ENCODE measurements at regions not wholly inside any gene's neighbourhood (a gene's known extent, or its start where the extent isn't known, plus 50 kb on each side); places are given as distances from the start of the nearest gene placed in this dataset.

DNA sequence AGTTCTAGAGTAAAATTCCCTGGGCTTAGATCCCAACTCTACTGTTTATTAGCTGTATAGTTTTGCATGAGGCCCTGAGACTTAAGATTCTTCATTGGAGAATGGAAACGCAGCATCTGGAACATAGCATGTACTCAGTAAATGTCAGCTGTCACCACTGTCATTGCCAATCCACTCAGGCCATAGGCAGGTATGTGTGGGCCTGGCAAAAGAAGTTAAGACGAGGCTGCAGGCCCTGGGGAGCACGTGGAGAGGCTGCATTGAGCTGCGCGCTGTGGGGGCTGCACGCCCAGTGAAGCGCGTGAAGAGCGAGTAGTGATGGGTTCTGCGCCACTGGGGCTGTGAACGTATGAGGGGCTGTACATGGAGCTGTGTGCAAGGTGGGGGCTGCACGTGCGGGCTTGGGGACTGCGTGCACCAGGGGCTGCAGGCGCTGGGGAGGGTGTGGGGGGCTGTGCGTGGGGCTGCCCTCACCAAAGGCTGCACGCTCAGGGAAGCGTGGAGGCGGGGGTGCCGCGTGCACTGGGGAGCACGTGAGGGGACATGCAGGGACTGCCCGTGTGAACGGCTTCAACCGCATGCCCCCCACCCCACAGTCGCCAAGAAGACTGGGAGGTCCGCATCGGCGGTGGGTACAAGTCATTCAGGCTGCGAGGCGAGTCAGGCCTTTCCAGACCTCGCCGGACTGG, 85.5 kb downstream of the PRR15 start:
- intact Hi-C loops (cut with micrococcal nuclease): no loop called here
- Histone ChIP-seq H2AFZ (ENCODE audit: low read depth, low read length, poor library complexity, severe bottlenecking) (no peak overlapping the region), H3K9me2 (ENCODE audit: insufficient read depth) (no peaks in the 10 kb centered on the region), H3K27ac (ENCODE audit: low read depth, low read length) (no peak overlapping the region), H3K9me3 (ENCODE audit: control insufficient read depth in 1 of 2, insufficient read depth in 1 of 2, low read depth in 1 of 2, low read length in 2 of 2) (no peaks in the 10 kb centered on the region), H3K9ac (ENCODE audit: low read length) (no peak overlapping the region), H4K20me1 (ENCODE audit: insufficient read depth) (no peaks in the 10 kb centered on the region), H3K79me2 (ENCODE audit: insufficient read depth, low read length) (no peaks in the 10 kb centered on the region), H3K4me3 (replicated peaks in 1 of 2; ENCODE audit: low read depth in 1 of 2, low read length in 2 of 2) (no peak overlapping the region), H3K36me3 (ENCODE audit: control insufficient read depth in 1 of 2, insufficient read depth in 2 of 2, low read length in 2 of 2) (no peaks in the 10 kb centered on the region), H3K27me3 (ENCODE audit: insufficient read depth, low read length) (no peaks in the 10 kb centered on the region), H3K4me2 (ENCODE audit: low read length) (no peak overlapping the region), H3K4me1 (ENCODE audit: control insufficient read depth in 1 of 2, insufficient read depth in 2 of 2, low read length in 2 of 2) (no peaks in the 10 kb centered on the region)
- CTCF ChIA-PET: no interaction called here
- no peak for DNase-seq (ENCODE audit: low read depth, low spot score)
- RAD21 ChIA-PET (ENCODE audit: low non-redundant PET in 1 of 2, low total read pairs in 2 of 2, uncharacterized antibody in 2 of 2, unreplicated experiment in 2 of 2): no interaction called here
- TF ChIP-seq YY1 (IDR thresholded peaks at IDR 0.05; ENCODE audit: extremely low read depth, insufficient replicate concordance, low read depth, low read length): no peak
- no peak for TF ChIP-seq TCF7L2 (IDR thresholded peaks at IDR 0.05; ENCODE audit: borderline replicate concordance, extremely low read depth, insufficient read depth, insufficient read length)
- TF ChIP-seq SIN3A (IDR thresholded peaks at IDR 0.05; ENCODE audit: low read depth): no peak
- TF ChIP-seq ELF1 (IDR thresholded peaks at IDR 0.05; ENCODE audit: borderline replicate concordance, low read depth): no peak
- no TSS peak for BruUV-seq (replicated peaks)
- POLR2A ChIA-PET: no interaction called here
- no peak for ATAC-seq

GRCh38 chr7:29649876-29650275, 86.2 kb downstream of the PRR15 start:
- no peak overlapping the region for H3K4me3 ChIP-seq (replicated peaks in 1 of 2; ENCODE audit: low read depth in 1 of 2, low read length in 2 of 2)
- H3K4me2 ChIP-seq (ENCODE audit: low read length): no peak overlapping the region
- no peaks in the 10 kb centered on the region for H3K9me2 ChIP-seq (ENCODE audit: insufficient read depth)
- no peaks in the 10 kb centered on the region for H3K4me1 ChIP-seq (ENCODE audit: control insufficient read depth in 1 of 2, insufficient read depth in 2 of 2, low read length in 2 of 2)
- no peaks in the 10 kb centered on the region for H3K9me3 ChIP-seq (ENCODE audit: control insufficient read depth in 1 of 2, insufficient read depth in 1 of 2, low read depth in 1 of 2, low read length in 2 of 2)
- no peaks in the 10 kb centered on the region for H3K79me2 ChIP-seq (ENCODE audit: insufficient read depth, low read length)
- H4K20me1 ChIP-seq (ENCODE audit: insufficient read depth): no peaks in the 10 kb centered on the region
- CTCF ChIA-PET: no interaction called here
- no TSS peak for BruUV-seq (replicated peaks)
- RAD21 ChIA-PET (ENCODE audit: low non-redundant PET in 1 of 2, low total read pairs in 2 of 2, uncharacterized antibody in 2 of 2, unreplicated experiment in 2 of 2): no interaction called here
- intact Hi-C loops (cut with micrococcal nuclease): no loop called here
- POLR2A ChIA-PET: no interaction called here
- no peak overlapping the region for H3K27ac ChIP-seq (ENCODE audit: low read depth, low read length)
- no peak for DNase-seq (ENCODE audit: low read depth, low spot score)
- H3K9ac ChIP-seq (ENCODE audit: low read length): no peak overlapping the region
- TF ChIP-seq YY1 (IDR thresholded peaks at IDR 0.05; ENCODE audit: extremely low read depth, insufficient replicate concordance, low read depth, low read length): no peak
- TF ChIP-seq POLR2AphosphoS5 (IDR thresholded peaks at IDR 0.05; ENCODE audit: low read depth, low read length): no peak
- no peak for TF ChIP-seq SP1 (IDR thresholded peaks at IDR 0.05; ENCODE audit: low read depth)
- TF ChIP-seq FOSL1 (IDR thresholded peaks at IDR 0.05; ENCODE audit: low read depth): no peak
- no peak for TF ChIP-seq ZFX (IDR thresholded peaks at IDR 0.05)
- TF ChIP-seq SRF (IDR thresholded peaks at IDR 0.05; ENCODE audit: low read depth): no peak
- H3K27me3 ChIP-seq (ENCODE audit: insufficient read depth, low read length): no peaks in the 10 kb centered on the region
- no peak for ATAC-seq
- no peaks in the 10 kb centered on the region for H3K36me3 ChIP-seq (ENCODE audit: control insufficient read depth in 1 of 2, insufficient read depth in 2 of 2, low read length in 2 of 2)
- no peak overlapping the region for H2AFZ ChIP-seq (ENCODE audit: low read depth, low read length, poor library complexity, severe bottlenecking)
